SK-N-SH (cell line): ENCODE measurements at regions not wholly inside any gene's neighbourhood (a gene's known extent, or its start where the extent isn't known, plus 50 kb on each side); places are given as distances from the start of the nearest gene placed in this dataset.

Source experiments
- CTCF ChIA-PET: fragments of 300-600, 350-600 bp; formaldehyde crosslinking; extraction: SDS; loops from one replicate; lab custom pipeline; 2021; lab: Yijun Ruan, JAX
- POLR2A ChIA-PET: fragments of 350-600 bp; sonication (Branson Sonifier 250); formaldehyde crosslinking; extraction: SDS; loops from one replicate; lab custom pipeline; 2020; ENCODE audit warnings: antibody characterized with exemption, inconsistent platforms; lab: Yijun Ruan, JAX
- DNase-seq: peaks from one replicate; pipeline ENCODE4 v3.0.0; 2012
- H2AFZ ChIP-seq: fragments of 200-600 bp; sonication (generic); 2 replicates; pipeline ENCODE4 v1.8.1; 2016; ENCODE audit warnings: antibody characterized with exemption, mild to moderate bottlenecking, low read depth
- H3F3A ChIP-seq: fragments of 200-600 bp; sonication (generic); replicated peaks from 2 replicates; pipeline ENCODE3; 2016; ENCODE audit warnings: antibody characterized with exemption, mild to moderate bottlenecking; ENCODE audit not compliant: insufficient read depth
- H3K27ac ChIP-seq, 2 experiments: fragments of 200-500 bp in 1 of 2; fragments of 200-600 bp in 1 of 2; sonication (Bioruptor generic) in 1 of 2; sonication (generic), shearing (Covaris generic) in 1 of 2; 2 replicates each; pipeline versions ENCODE4 v1.5.1 to v1.6.1; 2014 to 2016; ENCODE audit warnings: low read depth in 2 of 2, inconsistent platforms in 1 of 2, low read length in 1 of 2, mild to moderate bottlenecking in 1 of 2, mixed read lengths in 1 of 2
- H3K27me3 ChIP-seq: fragments of 200-600 bp; sonication (generic), shearing (Covaris generic); 2 replicates; pipeline ENCODE4 v1.6.1; 2016; ENCODE audit warnings: mixed run types; ENCODE audit not compliant: insufficient read depth
- H3K36me3 ChIP-seq, 2 experiments: fragments of 200-500 bp in 1 of 2; fragments of 200-600 bp in 1 of 2; sonication (Bioruptor generic) in 1 of 2; sonication (generic) in 1 of 2; replicated peaks in 1 of 2; 2 replicates each; pipeline versions ENCODE3 to v1.5.1; 2014 to 2016; ENCODE audit warnings: low read length in 1 of 2, mild to moderate bottlenecking in 1 of 2; ENCODE audit not compliant: insufficient read depth in 2 of 2, control insufficient read depth in 1 of 2
- H3K4me1 ChIP-seq, 2 experiments: fragments of 200-500 bp in 1 of 2; fragments of 200-600 bp in 1 of 2; sonication (Bioruptor generic) in 1 of 2; sonication (generic), shearing (Covaris generic) in 1 of 2; 2 replicates each; pipeline versions ENCODE4 v1.5.1 to v1.6.1; 2014 to 2016; ENCODE audit warnings: low read depth in 1 of 2, low read length in 1 of 2, mixed run types in 1 of 2; ENCODE audit not compliant: insufficient read depth in 2 of 2, control insufficient read depth in 1 of 2
- H3K4me2 ChIP-seq: fragments of 200-600 bp; sonication (generic), shearing (Covaris generic); 2 replicates; pipeline ENCODE4 v1.6.1; 2017; ENCODE audit warnings: mixed run types
- H3K4me3 ChIP-seq, 2 experiments: fragments of 200-500 bp in 1 of 2; fragments of 200-600 bp in 1 of 2; sonication (Bioruptor generic) in 1 of 2; sonication (generic), shearing (Covaris generic) in 1 of 2; 2 replicates each; pipeline versions ENCODE4 v1.5.1 to v1.8.1; 2014 to 2016; ENCODE audit warnings: low read depth in 2 of 2, inconsistent platforms in 1 of 2, low read length in 1 of 2, mild to moderate bottlenecking in 1 of 2, mixed read lengths in 1 of 2, moderate library complexity in 1 of 2
- H3K79me2 ChIP-seq: fragments of 200-600 bp; sonication (generic); 2 replicates; pipeline ENCODE4 v1.8.1; 2017; ENCODE audit warnings: mild to moderate bottlenecking; ENCODE audit not compliant: insufficient read depth
- H3K9ac ChIP-seq: fragments of 200-600 bp; sonication (generic); 2 replicates; pipeline ENCODE4 v1.6.1; 2017; ENCODE audit warnings: mixed run types
- H3K9me2 ChIP-seq: fragments of 200-600 bp; sonication (generic); 2 replicates; pipeline ENCODE4 v1.6.1; 2017; ENCODE audit warnings: mixed run types
- H3K9me3 ChIP-seq: fragments of 200-600 bp; sonication (generic); 2 replicates; pipeline ENCODE4 v1.6.1; 2017; ENCODE audit warnings: mixed run types, mild to moderate bottlenecking, moderate library complexity
- H4K20me1 ChIP-seq: fragments of 200-600 bp; sonication (generic); 2 replicates; pipeline ENCODE4 v1.6.1; 2017; ENCODE audit warnings: mild to moderate bottlenecking, mixed run types; ENCODE audit not compliant: insufficient read depth
- CTCF ChIP-seq: fragments of 200-600 bp; sonication (generic); IDR thresholded peaks from 2 replicates; pipeline ENCODE4 v1.6.1; 2017; ENCODE audit warnings: antibody characterized with exemption, mild to moderate bottlenecking, moderate library complexity
- ELF1 ChIP-seq: IDR thresholded peaks from 2 replicates; pipeline ENCODE4 v1.4.0; 2012
- MXI1 ChIP-seq: IDR thresholded peaks from 2 replicates; pipeline ENCODE4 v1.6.1; 2012; ENCODE audit warnings: mild to moderate bottlenecking, low read depth, low read length, improper control_type of control experiment
- RAD21 ChIP-seq: IDR thresholded peaks from 2 replicates; pipeline ENCODE4 v1.6.1; 2012; ENCODE audit warnings: mild to moderate bottlenecking, low read length
- RFX5 ChIP-seq: IDR thresholded peaks from 2 replicates; pipeline ENCODE4 v1.6.1; 2012; ENCODE audit warnings: mild to moderate bottlenecking, improper control_type of control experiment, low read length
- SMC3 ChIP-seq: IDR thresholded peaks from 2 replicates; pipeline ENCODE4 v1.6.1; 2012; ENCODE audit warnings: low read depth, low read length, improper control_type of control experiment
- TAF1 ChIP-seq: IDR thresholded peaks from 2 replicates; pipeline ENCODE4 v1.6.1; 2012; ENCODE audit warnings: low read depth, mild to moderate bottlenecking, low read length, moderate library complexity, borderline replicate concordance
- TEAD4 ChIP-seq: IDR thresholded peaks from 2 replicates; pipeline ENCODE4 v1.4.0; 2012; ENCODE audit warnings: mild to moderate bottlenecking, borderline replicate concordance; ENCODE audit not compliant: insufficient read depth
- WGBS: methylation state at CpG from one replicate; pipeline ENCODE4 v1.1.6; 2017; ENCODE audit warnings: low lambda C conversion rate; 5-methylcytosine and 5-hydroxymethylcytosine counted together
- TF ChIP-seq, protein P1 (sequence below): IDR thresholded peaks from 2 replicates; pipeline ENCODE4 v1.4.0; 2012; ENCODE audit warnings: low read depth, borderline replicate concordance

DNA sequence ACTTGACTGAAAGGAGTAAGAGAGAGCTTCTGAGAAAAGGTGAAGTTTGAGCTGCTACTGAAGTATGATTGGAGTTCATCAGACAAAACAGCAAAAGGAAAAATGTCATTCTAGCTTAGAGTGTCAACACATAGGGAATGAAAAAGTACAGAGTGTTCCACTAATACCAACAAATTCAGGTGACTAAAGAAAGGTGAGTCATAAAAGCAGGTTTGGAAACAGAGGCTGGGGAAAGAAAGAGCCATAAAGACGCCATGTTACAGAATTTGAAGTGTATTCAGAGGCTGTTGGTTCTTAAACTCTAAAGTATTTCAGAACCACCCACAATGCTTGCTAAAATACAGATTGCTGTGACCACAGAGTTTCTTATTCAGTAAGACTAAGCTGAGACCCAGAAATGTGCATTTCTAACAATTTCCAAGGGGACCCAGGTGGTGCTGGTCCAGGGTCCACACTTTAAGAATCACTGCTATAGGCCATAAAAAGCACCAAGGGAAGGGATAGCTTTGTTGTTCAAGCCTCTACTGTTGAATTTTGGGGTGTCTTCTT is 143.1 kb downstream of the ELAPOR2 start (continued):
- TF ChIP-seq, protein P1, sequence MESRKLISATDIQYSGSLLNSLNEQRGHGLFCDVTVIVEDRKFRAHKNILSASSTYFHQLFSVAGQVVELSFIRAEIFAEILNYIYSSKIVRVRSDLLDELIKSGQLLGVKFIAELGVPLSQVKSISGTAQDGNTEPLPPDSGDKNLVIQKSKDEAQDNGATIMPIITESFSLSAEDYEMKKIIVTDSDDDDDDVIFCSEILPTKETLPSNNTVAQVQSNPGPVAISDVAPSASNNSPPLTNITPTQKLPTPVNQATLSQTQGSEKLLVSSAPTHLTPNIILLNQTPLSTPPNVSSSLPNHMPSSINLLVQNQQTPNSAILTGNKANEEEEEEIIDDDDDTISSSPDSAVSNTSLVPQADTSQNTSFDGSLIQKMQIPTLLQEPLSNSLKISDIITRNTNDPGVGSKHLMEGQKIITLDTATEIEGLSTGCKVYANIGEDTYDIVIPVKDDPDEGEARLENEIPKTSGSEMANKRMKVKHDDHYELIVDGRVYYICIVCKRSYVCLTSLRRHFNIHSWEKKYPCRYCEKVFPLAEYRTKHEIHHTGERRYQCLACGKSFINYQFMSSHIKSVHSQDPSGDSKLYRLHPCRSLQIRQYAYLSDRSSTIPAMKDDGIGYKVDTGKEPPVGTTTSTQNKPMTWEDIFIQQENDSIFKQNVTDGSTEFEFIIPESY: no peak
- no peak for TF ChIP-seq ELF1
- TF ChIP-seq MXI1: no peak

- DNase-seq: no peak
- WGBS: 18% methylated on average over 1 of the region's 1 CpG
Observed at GRCh38 chr7:86914551-86914950, 144.9 kb downstream of the ELAPOR2 start.

More at GRCh38 chr7:86914551-86914950, 144.9 kb downstream of the ELAPOR2 start:
- ChIA-PET POLR2A (no interaction called here), CTCF (interaction anchor here (0.6 to 5.6 kb wide), 17 partner anchors 9 to 1278 kb away, joined by 3 to 45 read pairs (median 4); no protein-coding TSS in a partner anchor)
- Histone ChIP-seq H3F3A (peaks cover 30% of the 10 kb centered on the region), H4K20me1 (peaks cover 4% of the 10 kb centered on the region; the same call in 1 of the 2 replicates)
- TF ChIP-seq TEAD4 (no peak), SMC3 (peak; percentile 23; the same call in 1 of the 2 replicates), RAD21 (peak; percentile 52), TAF1 (no peak), RFX5 (no peak), CTCF (peak; percentile 94)
- TF ChIP-seq, all 33 proteins: peak for 3
- no peak overlapping the region; a peak in 1 of 4 replicates for H3K4me3 ChIP-seq
- H3K9me3 ChIP-seq: no peaks in the 10 kb centered on the region
- H3K9me2 ChIP-seq: no peaks in the 10 kb centered on the region
- H3K4me1 ChIP-seq: peaks cover 11 to 17% of the 10 kb centered on the region in 2 experiments; a peak in 2 of 4 replicates
- no peak overlapping the region for H2AFZ ChIP-seq
- H3K27me3 ChIP-seq: no peaks in the 10 kb centered on the region
- H3K36me3 ChIP-seq: peaks cover 37 to 73% of the 10 kb centered on the region in 2 experiments
- H3K79me2 ChIP-seq: no peaks in the 10 kb centered on the region
- no peak overlapping the region for H3K9ac ChIP-seq
- peak overlapping the region; percentile 43; the same call in 1 of the 2 replicates for H3K4me2 ChIP-seq
- H3K27ac ChIP-seq: peak overlapping the region in 1 of 2 experiments; percentile 85; a peak in 3 of 4 replicates
